IMR-90 (cell line): ENCODE measurements at regions not wholly inside any gene's neighbourhood (a gene's known extent, or its start where the extent isn't known, plus 50 kb on each side); places are given as distances from the start of the nearest gene placed in this dataset.

ENCODE experiments used
- ATAC-seq: fragments of 200-7000 bp; cut with Tn5 transposase; 2 replicates; pipeline ENCODE4 v1.9.1; 2020; ENCODE audit warnings: low read depth, mild to moderate bottlenecking, moderate library complexity
- BruUV-seq: library from RNA; stranded (reverse); fragments of 400-500 nt; replicated peaks from 2 replicates; lab custom pipeline; 2021; lab: Mats Ljungman, UMichigan
- CTCF ChIA-PET: fragments of 300-600 bp; formaldehyde crosslinking; extraction: SDS; loops from one replicate; lab custom pipeline; 2021; ENCODE audit warnings: antibody characterized with exemption; lab: Yijun Ruan, JAX
- POLR2A ChIA-PET: fragments of 300-600 bp; sonication (Branson Sonifier 250); formaldehyde crosslinking; loops from one replicate; lab custom pipeline; 2022; ENCODE audit warnings: antibody characterized with exemption; ENCODE audit not compliant: unreplicated experiment; lab: Charles Lee
- DNase-seq: peaks from one replicate; pipeline ENCODE4 v3.0.0; 2013
- H2AFZ ChIP-seq: replicated peaks from 2 replicates; pipeline ENCODE3; 2013; ENCODE audit warnings: low read length, mild to moderate bottlenecking; ENCODE audit not compliant: poor library complexity
- H2AK5ac ChIP-seq: 2 replicates; pipeline ENCODE4 v1.6.1; 2013; ENCODE audit warnings: low read depth, low read length, inconsistent platforms
- H2AK9ac ChIP-seq: replicated peaks from 2 replicates; pipeline ENCODE3; 2013; ENCODE audit warnings: mild to moderate bottlenecking, low read depth, low read length, moderate library complexity; ENCODE audit not compliant: poor library complexity
- H2BK120ac ChIP-seq: 2 replicates; pipeline ENCODE4 v1.6.1; 2013; ENCODE audit warnings: low read depth, low read length, inconsistent platforms
- H2BK15ac ChIP-seq: 3 replicates; pipeline ENCODE4 v1.6.1; 2013; ENCODE audit warnings: low read depth, low read length, inconsistent platforms
- H2BK20ac ChIP-seq: 2 replicates; pipeline ENCODE4 v1.6.1; 2013; ENCODE audit warnings: low read depth, mild to moderate bottlenecking, inconsistent platforms, low read length, moderate library complexity
- H2BK5ac ChIP-seq: 2 replicates; pipeline ENCODE4 v1.6.1; 2013; ENCODE audit warnings: mild to moderate bottlenecking, low read depth, low read length, inconsistent platforms; ENCODE audit not compliant: poor library complexity, severe bottlenecking
- H3K14ac ChIP-seq: replicated peaks from 2 replicates; pipeline ENCODE4 v1.6.1; 2013; ENCODE audit warnings: low read depth, low read length, inconsistent platforms
- H3K18ac ChIP-seq: 2 replicates; pipeline ENCODE4 v1.6.1; 2013; ENCODE audit warnings: low read depth, low read length, control low read depth
- H3K23ac ChIP-seq: 2 replicates; pipeline ENCODE4 v1.6.1; 2013; ENCODE audit warnings: low read depth, low read length, inconsistent platforms
- H3K27ac ChIP-seq: 2 replicates; pipeline ENCODE4 v1.5.1; 2013; ENCODE audit warnings: mild to moderate bottlenecking, control low read depth, low read length; ENCODE audit not compliant: insufficient read depth
- H3K27me3 ChIP-seq: 2 replicates; pipeline ENCODE4 v1.6.1; 2013; ENCODE audit warnings: low read length; ENCODE audit not compliant: control insufficient read depth, insufficient read depth
- H3K36me3 ChIP-seq: 2 replicates; pipeline ENCODE4 v1.6.1; 2013; ENCODE audit warnings: low read length, mixed read lengths; ENCODE audit not compliant: control insufficient read depth, insufficient read depth
- H3K4ac ChIP-seq: 2 replicates; pipeline ENCODE4 v1.6.1; 2013; ENCODE audit warnings: low read depth, low read length, inconsistent platforms
- H3K4me1 ChIP-seq: 2 replicates; pipeline ENCODE4 v1.6.1; 2013; ENCODE audit warnings: low read length, mixed read lengths; ENCODE audit not compliant: control insufficient read depth, insufficient read depth
- H3K4me2 ChIP-seq: 2 replicates; pipeline ENCODE4 v1.6.1; 2013; ENCODE audit warnings: low read depth, mild to moderate bottlenecking, control low read depth, low read length, moderate library complexity
- H3K4me3 ChIP-seq: 2 replicates; pipeline ENCODE4 v1.5.1; 2013; ENCODE audit warnings: low read depth, mild to moderate bottlenecking, control low read depth, low read length, moderate library complexity; ENCODE audit not compliant: insufficient read depth
- H3K56ac ChIP-seq: 2 replicates; pipeline ENCODE4 v1.6.1; 2013; ENCODE audit warnings: low read length, inconsistent platforms; ENCODE audit not compliant: insufficient read depth; ENCODE audit errors: extremely low read depth
- H3K79me1 ChIP-seq, 2 experiments: 2 replicates each; pipeline ENCODE4 v1.6.1; 2013; ENCODE audit warnings: low read length in 2 of 2, inconsistent platforms in 1 of 2, low read depth in 1 of 2
- H3K9ac ChIP-seq: 2 replicates; pipeline ENCODE4 v1.6.1; 2013; ENCODE audit warnings: low read depth, low read length, control low read depth
- H3K9me1 ChIP-seq: 2 replicates; pipeline ENCODE4 v1.6.1; 2013; ENCODE audit warnings: low read length, inconsistent platforms; ENCODE audit not compliant: insufficient read depth
- H3K9me3 ChIP-seq: 2 replicates; pipeline ENCODE4 v1.6.1; 2013; ENCODE audit warnings: low read length; ENCODE audit not compliant: control insufficient read depth, insufficient read depth
- H4K20me1 ChIP-seq: 2 replicates; pipeline ENCODE4 v1.6.1; 2013; ENCODE audit warnings: low read length, inconsistent platforms; ENCODE audit not compliant: insufficient read depth
- H4K5ac ChIP-seq: 2 replicates; pipeline ENCODE4 v1.6.1; 2013; ENCODE audit warnings: mild to moderate bottlenecking, low read depth, low read length, control low read depth
- H4K8ac ChIP-seq, 2 experiments: 2 replicates each; pipeline ENCODE4 v1.6.1; 2013; ENCODE audit warnings: low read depth in 2 of 2, low read length in 2 of 2, control low read depth in 1 of 2, inconsistent platforms in 1 of 2
- H4K91ac ChIP-seq: 2 replicates; pipeline ENCODE4 v1.6.1; 2013; ENCODE audit warnings: low read depth, low read length, inconsistent platforms; ENCODE audit not compliant: insufficient read depth
- POLR2A ChIP-seq: IDR thresholded peaks from 2 replicates; pipeline ENCODE4 v1.6.1; 2012; ENCODE audit warnings: mild to moderate bottlenecking, low read depth, low read length
- WGBS, 2 experiments: methylation state at CpG; one replicate each; pipeline versions ENCODE4 v1.1.5 to v1.1.7; 2013; ENCODE audit warnings: missing lambda C conversion rate in 2 of 2; ENCODE audit not compliant: insufficient read length in 1 of 2; ENCODE audit errors: extremely low coverage in 2 of 2; 5-methylcytosine and 5-hydroxymethylcytosine counted together
- dilution Hi-C: fragments of 300-500 bp; cut with HindIII; formaldehyde crosslinking; loops from one replicate; pipeline ENCODE4 v1.14.3; 2018; ENCODE audit warnings: low sequenced_read_pairs; ENCODE audit not compliant: unreplicated experiment
- in situ Hi-C: fragments of 300-500 bp; cut with MboI; formaldehyde crosslinking; loops from 3 replicates; pipeline ENCODE4 v1.14.3; 2019; ENCODE audit warnings: low sequenced_read_pairs, inconsistent platforms, mixed read lengths
- intact Hi-C: fragments of 100-400 bp; cut with micrococcal nuclease; formaldehyde crosslinking; loops from 2 replicates; pipeline ENCODE4 v1.10.0; 2022

DNA sequence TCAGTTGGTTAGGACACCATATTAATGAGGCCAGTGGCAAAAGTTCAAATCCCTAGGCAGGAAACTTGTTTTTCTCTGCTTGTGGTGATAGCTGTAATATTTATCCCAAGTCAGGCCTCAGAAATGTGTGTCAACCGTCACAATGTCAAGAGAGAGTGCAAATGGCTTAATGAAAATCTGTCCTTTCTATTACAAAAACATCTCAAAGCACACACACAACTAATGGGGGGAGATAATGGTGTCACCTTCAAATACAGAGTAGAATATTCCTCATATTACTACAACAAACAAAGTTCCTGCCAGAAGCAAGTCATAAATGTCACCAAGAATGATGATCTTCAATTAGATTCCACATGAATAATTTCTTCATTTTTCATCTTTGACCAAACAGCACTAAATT, 127.2 kb upstream of the MARCHF11 start:
- ATAC-seq: no peak

More for the DNA sequence above, 127.2 kb upstream of the MARCHF11 start:
- H2BK20ac ChIP-seq: no peak overlapping the region
- in situ Hi-C loops (no loop called here), intact Hi-C loops (no loop called here), dilution Hi-C loops (no loop called here)
- no peak overlapping the region for H3K4ac ChIP-seq
- H4K20me1 ChIP-seq: no peaks in the 10 kb centered on the region
- no peak overlapping the region for H2AK9ac ChIP-seq
- no peak overlapping the region for H2BK5ac ChIP-seq
- no peak overlapping the region for H3K4me3 ChIP-seq
- no peak overlapping the region for H3K4me2 ChIP-seq
- H3K9me3 ChIP-seq: no peaks in the 10 kb centered on the region
- H3K27me3 ChIP-seq: no peaks in the 10 kb centered on the region
- H3K9me1 ChIP-seq: no peaks in the 10 kb centered on the region
- no peak overlapping the region for H2AFZ ChIP-seq
- no peak for DNase-seq
- no peaks in the 10 kb centered on the region for H3K4me1 ChIP-seq
- no peak overlapping the region for H2AK5ac ChIP-seq
- no peak overlapping the region for H3K18ac ChIP-seq
- H3K56ac ChIP-seq: no peak overlapping the region
- TF ChIP-seq POLR2A: no peak
- H3K9ac ChIP-seq: no peak overlapping the region
- H2BK120ac ChIP-seq: no peak overlapping the region
- CTCF ChIA-PET: no interaction called here
- H4K5ac ChIP-seq: no peak overlapping the region
- WGBS, 2 experiments: no CpG with 5 or more reads among the region's 1 CpG
- POLR2A ChIA-PET: no interaction called here
- H3K23ac ChIP-seq: no peak overlapping the region
- H4K91ac ChIP-seq: no peak overlapping the region
- no peaks in the 10 kb centered on the region for H3K36me3 ChIP-seq
- no peak overlapping the region for H4K8ac ChIP-seq
- H3K27ac ChIP-seq: no peak overlapping the region
- no peak overlapping the region for H3K14ac ChIP-seq
- H2BK15ac ChIP-seq: no peak overlapping the region
- no peaks in the 10 kb centered on the region for H3K79me1 ChIP-seq
- BruUV-seq: no TSS peak
